HG03135 (cell line): ENCODE measurements at regions not wholly inside any gene's neighbourhood (a gene's known extent, or its start where the extent isn't known, plus 50 kb on each side); places are given as distances from the start of the nearest gene placed in this dataset.

Experiments used
- ATAC-seq: cut with Tn5 transposase; IDR thresholded peaks from one replicate; pipeline ENCODE4 v1.9.1; 2021; ENCODE audit warnings: mild to moderate bottlenecking, moderate library complexity; ENCODE audit not compliant: unreplicated experiment

GRCh38 chr21:35905096-35905962 lies 155.0 kb downstream of the SETD4 start:
- ATAC-seq, result no peak

- no peak for ATAC-seq
Measured at GRCh38 chr21:35900539-35900938, 159.8 kb downstream of the SETD4 start.

GRCh38 chr21:35896060-35896459 lies 164.3 kb downstream of the SETD4 start:
- ATAC-seq, result no peak

GRCh38 chr21:35895598-35895997 lies 164.7 kb downstream of the SETD4 start:
- ATAC-seq, result no peak

GRCh38 chr21:35893156-35893555 lies 167.2 kb downstream of the SETD4 start:
- ATAC-seq, result no peak

- ATAC-seq, result no peak
Measured at GRCh38 chr21:35886887-35887286, 173.4 kb downstream of the SETD4 start.

- no peak for ATAC-seq
Measured at GRCh38 chr21:35885942-35886541, 174.3 kb downstream of the SETD4 start.

GRCh38 chr21:35882791-35883240 lies 177.5 kb downstream of the SETD4 start:
- ATAC-seq, result no peak

- no peak for ATAC-seq
Measured at GRCh38 chr21:35873441-35873840, 186.9 kb downstream of the SETD4 start.

- ATAC-seq, result no peak
Measured at GRCh38 chr21:35871906-35872305, 188.4 kb downstream of the SETD4 start.

GRCh38 chr21:35868869-35869223 lies 191.5 kb downstream of the SETD4 start:
- no peak for ATAC-seq

GRCh38 chr21:35868005-35868868 lies 192.1 kb downstream of the SETD4 start:
- no peak for ATAC-seq

GRCh38 chr21:35864039-35864438 lies 196.3 kb downstream of the SETD4 start:
- no peak for ATAC-seq

GRCh38 chr21:35862969-35863368 lies 197.4 kb downstream of the SETD4 start:
- no peak for ATAC-seq

- ATAC-seq, result no peak
Measured at GRCh38 chr21:35861661-35862060, 198.7 kb downstream of the SETD4 start.

GRCh38 chr21:35860189-35860869 lies 200.0 kb downstream of the SETD4 start:
- ATAC-seq, result no peak

GRCh38 chr21:35859677-35860076 lies 200.6 kb downstream of the SETD4 start:
- ATAC-seq, result no peak

- ATAC-seq, result no peak
Measured at GRCh38 chr21:35857095-35857494, 203.2 kb downstream of the SETD4 start.

GRCh38 chr21:35855484-35855883 lies 204.8 kb downstream of the SETD4 start:
- ATAC-seq, result no peak

- no peak for ATAC-seq
Measured at GRCh38 chr21:35854281-35854680, 206.0 kb downstream of the SETD4 start.
